ENCODE measurements at regions not wholly inside any gene's neighbourhood (a gene's known extent, or its start where the extent isn't known, plus 50 kb on each side); places are given as distances from the start of the nearest gene placed in this dataset.

DNA sequence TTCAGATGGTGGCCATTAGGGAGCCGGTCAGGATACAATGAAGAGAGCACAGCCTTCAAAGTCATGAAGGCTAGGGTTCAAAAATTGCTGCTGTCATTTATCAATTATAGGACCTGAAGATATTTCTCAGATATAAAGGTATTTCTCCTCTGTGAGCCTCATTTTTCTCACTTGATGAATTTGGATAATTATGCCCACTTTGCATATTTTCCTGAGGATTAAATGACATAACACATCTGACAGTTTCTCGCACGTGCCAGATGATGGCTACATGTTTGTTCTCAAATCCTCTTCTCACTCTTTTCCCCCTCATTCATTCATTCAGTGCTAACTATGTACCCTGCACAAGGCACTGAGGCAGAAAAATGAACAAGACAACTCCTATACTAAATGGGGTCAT is 391.6 kb downstream of the INHBA start:
- DNase-seq (ENCODE audit: low spot score) (no peak), ATAC-seq (ENCODE audit: low read depth) (no peak)
- Histone ChIP-seq H3K9me3 (ENCODE audit: severe bottlenecking) (no peaks in the 10 kb centered on the region), H3K4me3 (ENCODE audit: severe bottlenecking) (no peak overlapping the region), H3K36me3 (ENCODE audit: low read depth) (no peaks in the 10 kb centered on the region), H3K27me3 (ENCODE audit: insufficient read depth, poor library complexity, severe bottlenecking) (no peaks in the 10 kb centered on the region), H3K27ac (ENCODE audit: poor library complexity, severe bottlenecking) (no peak overlapping the region), H3K4me1 (ENCODE audit: insufficient read depth, poor library complexity, severe bottlenecking) (no peaks in the 10 kb centered on the region)
- TF ChIP-seq, protein P1, sequence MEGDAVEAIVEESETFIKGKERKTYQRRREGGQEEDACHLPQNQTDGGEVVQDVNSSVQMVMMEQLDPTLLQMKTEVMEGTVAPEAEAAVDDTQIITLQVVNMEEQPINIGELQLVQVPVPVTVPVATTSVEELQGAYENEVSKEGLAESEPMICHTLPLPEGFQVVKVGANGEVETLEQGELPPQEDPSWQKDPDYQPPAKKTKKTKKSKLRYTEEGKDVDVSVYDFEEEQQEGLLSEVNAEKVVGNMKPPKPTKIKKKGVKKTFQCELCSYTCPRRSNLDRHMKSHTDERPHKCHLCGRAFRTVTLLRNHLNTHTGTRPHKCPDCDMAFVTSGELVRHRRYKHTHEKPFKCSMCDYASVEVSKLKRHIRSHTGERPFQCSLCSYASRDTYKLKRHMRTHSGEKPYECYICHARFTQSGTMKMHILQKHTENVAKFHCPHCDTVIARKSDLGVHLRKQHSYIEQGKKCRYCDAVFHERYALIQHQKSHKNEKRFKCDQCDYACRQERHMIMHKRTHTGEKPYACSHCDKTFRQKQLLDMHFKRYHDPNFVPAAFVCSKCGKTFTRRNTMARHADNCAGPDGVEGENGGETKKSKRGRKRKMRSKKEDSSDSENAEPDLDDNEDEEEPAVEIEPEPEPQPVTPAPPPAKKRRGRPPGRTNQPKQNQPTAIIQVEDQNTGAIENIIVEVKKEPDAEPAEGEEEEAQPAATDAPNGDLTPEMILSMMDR (IDR thresholded peaks at IDR 0.05; ENCODE audit: poor library complexity, severe bottlenecking), result no peak

DNA sequence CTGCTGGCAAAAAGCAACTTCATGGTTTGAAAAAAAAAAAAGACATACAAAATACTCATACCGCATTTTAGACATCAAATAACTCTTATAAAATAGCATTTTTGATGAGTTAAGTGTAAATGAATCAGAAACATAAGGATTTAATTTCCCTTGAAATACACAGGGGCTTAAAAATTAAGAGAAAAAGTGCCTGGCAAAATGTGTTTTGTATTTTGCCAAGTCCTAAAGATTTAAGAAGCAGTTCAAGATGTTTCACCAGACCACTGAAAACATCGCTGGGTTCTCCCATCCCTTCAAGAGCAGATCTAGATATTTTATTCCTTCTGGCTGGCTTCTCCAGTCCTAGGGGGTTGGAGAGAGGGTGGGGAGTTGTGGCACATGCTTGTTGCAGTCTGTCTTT is 396.4 kb downstream of the INHBA start:
- Histone ChIP-seq H3K27me3 (ENCODE audit: insufficient read depth, poor library complexity, severe bottlenecking) (no peaks in the 10 kb centered on the region), H3K36me3 (ENCODE audit: low read depth) (no peaks in the 10 kb centered on the region), H3K4me1 (ENCODE audit: insufficient read depth, poor library complexity, severe bottlenecking) (peaks cover 9% of the 10 kb centered on the region), H3K4me3 (ENCODE audit: severe bottlenecking) (no peak overlapping the region), H3K9me3 (ENCODE audit: severe bottlenecking) (no peaks in the 10 kb centered on the region), H3K27ac (ENCODE audit: poor library complexity, severe bottlenecking) (no peak overlapping the region)
- DNase-seq (ENCODE audit: low spot score), result no peak
- TF ChIP-seq, protein P1 (IDR thresholded peaks at IDR 0.05; ENCODE audit: poor library complexity, severe bottlenecking), result no peak
- ATAC-seq (ENCODE audit: low read depth), result no peak

DNA sequence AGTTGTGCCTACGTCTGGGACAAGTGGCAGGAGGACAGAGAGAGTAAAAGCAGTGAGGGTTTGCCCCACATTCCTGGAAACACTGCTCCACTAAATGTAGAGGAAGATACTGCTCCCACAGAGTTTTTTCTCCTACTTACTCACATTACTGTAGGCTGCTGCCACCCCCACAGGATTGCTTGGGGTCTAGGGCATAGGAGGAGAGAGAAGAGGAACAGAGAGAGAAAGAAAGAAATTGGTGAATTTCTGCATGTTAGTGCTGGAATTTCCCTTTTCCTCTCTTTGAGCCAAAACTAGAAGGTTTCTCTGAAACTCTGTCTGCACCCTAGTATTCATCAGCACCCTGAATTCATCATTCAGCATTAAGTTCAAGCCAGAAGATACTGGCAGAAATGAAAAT is 397.9 kb downstream of the INHBA start:
- Histone ChIP-seq H3K4me3 (ENCODE audit: severe bottlenecking) (no peak overlapping the region), H3K27me3 (ENCODE audit: insufficient read depth, poor library complexity, severe bottlenecking) (no peaks in the 10 kb centered on the region), H3K27ac (ENCODE audit: poor library complexity, severe bottlenecking) (no peak overlapping the region), H3K4me1 (ENCODE audit: insufficient read depth, poor library complexity, severe bottlenecking) (peaks cover 9% of the 10 kb centered on the region), H3K36me3 (ENCODE audit: low read depth) (no peaks in the 10 kb centered on the region), H3K9me3 (ENCODE audit: severe bottlenecking) (no peaks in the 10 kb centered on the region)
- TF ChIP-seq, protein P1 (IDR thresholded peaks at IDR 0.05; ENCODE audit: poor library complexity, severe bottlenecking), result no peak
- DNase-seq (ENCODE audit: low spot score) (no peak), ATAC-seq (ENCODE audit: low read depth) (no peak)

DNA sequence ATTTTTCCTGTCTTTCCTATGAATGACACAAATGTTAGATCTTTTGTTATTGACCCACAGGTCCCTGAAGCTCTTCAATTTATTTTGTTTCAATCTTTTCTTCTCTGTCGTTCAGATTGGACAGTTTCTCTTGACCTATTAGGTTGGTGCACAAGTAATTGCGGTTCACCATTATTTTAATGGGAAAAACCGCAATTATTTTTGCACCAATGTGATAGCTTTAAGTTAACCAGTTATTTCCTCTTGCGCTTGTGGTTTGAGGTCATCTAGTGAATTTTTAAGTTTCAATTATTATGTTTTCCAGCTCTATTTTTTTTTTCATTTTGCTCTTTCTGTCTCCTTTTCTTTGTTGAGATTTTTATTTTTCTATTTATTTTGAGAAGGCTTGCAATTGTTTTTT is 399.2 kb downstream of the INHBA start:
- Histone ChIP-seq H3K27me3 (ENCODE audit: insufficient read depth, poor library complexity, severe bottlenecking) (no peaks in the 10 kb centered on the region), H3K4me1 (ENCODE audit: insufficient read depth, poor library complexity, severe bottlenecking) (peaks cover 9% of the 10 kb centered on the region), H3K36me3 (ENCODE audit: low read depth) (no peaks in the 10 kb centered on the region), H3K4me3 (ENCODE audit: severe bottlenecking) (no peak overlapping the region), H3K27ac (ENCODE audit: poor library complexity, severe bottlenecking) (no peak overlapping the region), H3K9me3 (ENCODE audit: severe bottlenecking) (no peaks in the 10 kb centered on the region)
- DNase-seq (ENCODE audit: low spot score) (no peak), ATAC-seq (ENCODE audit: low read depth) (no peak)
- TF ChIP-seq, protein P1 (IDR thresholded peaks at IDR 0.05; ENCODE audit: poor library complexity, severe bottlenecking), result no peak

DNA sequence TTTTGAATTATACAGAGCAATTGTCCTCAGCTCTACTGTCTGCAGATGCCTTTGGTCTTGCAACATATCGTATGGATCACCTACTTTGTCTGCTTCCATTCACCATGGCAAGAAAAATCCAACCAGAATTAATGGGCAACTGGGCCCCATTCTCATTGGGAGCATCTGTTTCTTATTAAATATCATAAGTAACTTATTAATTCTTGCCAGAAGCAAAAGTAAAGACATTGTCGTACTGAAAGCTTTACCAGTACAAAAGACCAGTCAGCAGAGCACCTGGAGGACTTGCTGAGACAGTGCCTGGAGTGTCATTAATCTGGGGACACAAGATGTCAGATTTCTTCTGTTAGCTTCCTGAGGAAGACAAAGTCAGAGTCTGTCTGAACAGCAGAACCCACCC is 404.5 kb downstream of the INHBA start:
- H3K27me3 ChIP-seq (ENCODE audit: insufficient read depth, poor library complexity, severe bottlenecking), result no peaks in the 10 kb centered on the region
- ATAC-seq (ENCODE audit: low read depth), result no peak
- H3K27ac ChIP-seq (ENCODE audit: poor library complexity, severe bottlenecking), result no peak overlapping the region
- H3K4me1 ChIP-seq (ENCODE audit: insufficient read depth, poor library complexity, severe bottlenecking), result no peaks in the 10 kb centered on the region
- H3K4me3 ChIP-seq (ENCODE audit: severe bottlenecking), result no peak overlapping the region
- no peak for DNase-seq (ENCODE audit: low spot score)
- TF ChIP-seq, protein P1 (IDR thresholded peaks at IDR 0.05; ENCODE audit: poor library complexity, severe bottlenecking), result no peak
- no peaks in the 10 kb centered on the region for H3K9me3 ChIP-seq (ENCODE audit: severe bottlenecking)
- H3K36me3 ChIP-seq (ENCODE audit: low read depth), result no peaks in the 10 kb centered on the region
